ENCODE measurements at regions not wholly inside any gene's neighbourhood (a gene's known extent, or its start where the extent isn't known, plus 50 kb on each side); places are given as distances from the start of the nearest gene placed in this dataset.
"Not testable (repeated sequence)": the region's sequence is repeated elsewhere in the genome, so short reads cannot be mapped to it uniquely, and the experiment has no call there.

DNA sequence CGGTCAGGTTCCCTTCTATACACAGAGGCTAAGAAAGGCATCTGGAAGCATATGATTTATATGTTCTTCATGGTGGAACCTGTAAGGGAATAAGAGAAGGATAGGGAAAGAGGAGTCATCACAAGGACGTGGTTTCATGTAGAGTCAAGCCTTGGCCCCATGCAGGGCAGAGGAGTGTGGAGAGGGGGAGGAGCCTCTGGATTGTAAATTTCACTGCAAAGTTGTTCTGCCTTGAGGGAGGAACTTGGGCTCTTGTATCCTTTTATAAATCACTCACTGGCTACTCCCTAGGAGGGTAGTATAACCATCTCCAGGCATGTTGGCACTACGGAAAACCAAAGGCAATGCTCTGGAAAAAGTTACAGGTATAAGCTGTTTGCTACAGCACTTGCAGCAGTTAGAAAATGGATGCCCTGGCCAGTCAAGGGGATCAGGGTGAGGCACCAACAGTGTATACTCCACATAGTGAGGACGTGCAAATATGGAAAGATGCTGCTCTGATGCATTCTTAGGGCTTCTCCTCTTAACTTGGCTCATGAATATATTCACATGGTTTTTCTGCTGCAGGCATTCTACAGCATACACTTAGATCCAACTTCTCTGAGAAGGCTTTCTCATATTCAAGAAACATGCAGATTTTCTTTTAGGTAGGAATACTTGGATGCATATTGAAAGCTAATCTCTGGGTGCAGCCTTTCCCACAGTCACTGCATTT, 60.3 kb upstream of the ZNF81 start:
- DNase-seq: no peak

- DNase-seq: no peak
These were observed 63.9 kb upstream of the ZNF81 start for GRCh38 chrX:47772764-47773163.

DNA sequence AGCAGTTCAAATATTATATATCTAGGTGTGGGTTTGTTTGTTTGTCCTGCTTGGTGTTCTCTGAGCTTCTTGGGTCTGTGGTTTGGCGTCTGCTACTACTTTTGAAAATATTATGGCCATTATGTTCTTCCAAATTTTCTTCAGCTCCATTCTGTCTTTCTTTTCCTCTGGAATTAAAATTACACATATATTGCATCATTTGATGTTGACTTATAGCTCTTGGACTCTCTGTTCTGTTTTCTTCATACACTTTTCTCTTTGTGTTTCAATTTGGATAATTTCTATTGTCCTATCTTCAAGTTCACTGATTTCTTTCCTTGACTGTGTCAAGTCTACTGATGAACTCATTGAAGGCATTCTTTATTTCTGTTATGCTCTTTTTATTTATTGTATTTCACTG, 65.2 kb upstream of the ZNF81 start:
- DNase-seq: no peak

- DNase-seq: not testable (repeated sequence)
These were observed 73.9 kb upstream of the ZNF81 start for GRCh38 chrX:47762826-47763225.

DNA sequence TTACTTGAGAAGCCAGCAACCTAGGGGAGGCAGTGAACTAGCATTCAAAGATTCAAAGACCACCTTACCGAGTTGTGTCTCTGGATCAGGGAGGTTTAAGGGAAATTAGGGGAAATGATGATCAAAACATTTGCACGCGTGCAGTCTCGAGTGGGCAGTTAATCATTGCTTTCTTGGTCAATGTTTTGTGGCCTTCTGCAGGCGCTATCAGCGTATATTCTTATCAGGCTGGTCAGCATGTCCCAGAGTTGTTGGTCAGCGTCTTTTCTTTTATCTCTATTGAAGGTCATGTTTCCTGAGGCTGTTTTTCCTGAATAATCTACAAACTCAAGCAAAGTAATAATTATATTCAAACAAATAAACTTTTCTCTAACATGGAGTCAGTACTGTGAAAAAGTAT, 84.0 kb upstream of the ZNF81 start:
- no peak for DNase-seq

GRCh38 chrX:47751670-47752069, 85.0 kb upstream of the ZNF81 start:
- peak; percentile 48 for DNase-seq

GRCh38 chrX:47749185-47749967, 87.3 kb upstream of the ZNF81 start:
- no peak for DNase-seq

- DNase-seq: no peak
These were observed 88.1 kb upstream of the ZNF81 start for GRCh38 chrX:47748576-47748975.

- DNase-seq: no peak
These were observed 87.5 kb upstream of the UXT start for GRCh38 chrX:47746446-47746845.

- DNase-seq: no peak
These were observed 86.4 kb upstream of the UXT start for GRCh38 chrX:47745416-47745815.

DNA sequence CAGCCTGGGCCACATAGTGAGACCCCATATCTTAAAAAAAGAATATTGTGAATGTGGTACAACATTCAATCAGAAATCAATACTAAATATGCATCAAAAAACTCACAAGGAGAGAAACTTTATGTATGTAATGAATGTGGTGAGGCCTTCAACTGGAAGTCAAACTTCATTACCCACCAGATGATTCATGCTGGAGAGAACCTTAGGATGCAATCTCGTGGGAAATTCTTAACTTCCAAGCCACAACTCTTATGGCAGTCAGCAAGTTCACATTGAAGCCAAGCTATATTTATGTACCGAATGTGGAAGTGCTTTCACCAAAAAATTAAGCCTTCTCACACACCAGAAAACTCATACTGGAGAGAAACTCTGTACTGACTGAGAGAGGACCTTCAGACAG, 84.5 kb upstream of the UXT start:
- DNase-seq: no peak

DNA sequence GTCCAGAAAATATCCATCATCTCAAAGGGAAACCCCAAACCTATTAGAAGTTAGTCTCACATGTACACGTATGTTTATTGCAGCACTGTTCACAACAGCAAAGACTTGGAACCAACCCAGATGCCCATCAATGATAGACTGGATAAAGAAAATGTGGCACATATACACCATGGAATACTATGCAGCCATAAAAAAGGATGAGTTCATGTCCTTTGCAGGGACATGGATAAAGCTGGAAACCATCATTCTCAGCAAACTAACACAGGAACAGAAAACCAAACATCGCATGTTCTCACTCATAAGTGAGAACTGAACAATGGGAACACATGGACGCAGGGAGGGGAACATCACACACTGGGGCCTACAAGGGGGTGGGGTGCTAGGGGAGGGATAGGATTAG, 79.9 kb upstream of the UXT start:
- not testable (repeated sequence) for DNase-seq

DNA sequence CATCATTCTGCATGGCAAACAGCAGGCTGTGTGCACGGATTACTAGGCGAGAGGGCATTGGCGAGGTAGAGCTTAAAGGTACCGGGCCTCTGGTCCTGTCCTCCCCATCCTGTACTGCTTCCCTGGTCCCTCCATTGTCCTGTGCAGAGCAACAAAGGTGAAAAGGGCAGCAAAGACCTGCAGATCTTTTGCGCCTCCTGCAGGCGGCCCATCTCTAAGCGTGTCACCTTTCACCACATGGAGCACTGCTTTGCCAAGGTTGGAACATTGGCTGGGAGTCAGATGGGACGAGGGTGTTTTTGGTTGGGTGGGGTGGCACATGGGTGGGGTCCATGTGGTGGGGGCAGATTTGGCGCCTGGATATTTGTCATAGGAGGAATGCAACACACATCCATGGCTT, 64.7 kb upstream of the UXT start:
- DNase-seq: peak; percentile 3

GRCh38 chrX:47723083-47723482, 64.1 kb upstream of the UXT start:
- DNase-seq: peak; percentile 3

DNA sequence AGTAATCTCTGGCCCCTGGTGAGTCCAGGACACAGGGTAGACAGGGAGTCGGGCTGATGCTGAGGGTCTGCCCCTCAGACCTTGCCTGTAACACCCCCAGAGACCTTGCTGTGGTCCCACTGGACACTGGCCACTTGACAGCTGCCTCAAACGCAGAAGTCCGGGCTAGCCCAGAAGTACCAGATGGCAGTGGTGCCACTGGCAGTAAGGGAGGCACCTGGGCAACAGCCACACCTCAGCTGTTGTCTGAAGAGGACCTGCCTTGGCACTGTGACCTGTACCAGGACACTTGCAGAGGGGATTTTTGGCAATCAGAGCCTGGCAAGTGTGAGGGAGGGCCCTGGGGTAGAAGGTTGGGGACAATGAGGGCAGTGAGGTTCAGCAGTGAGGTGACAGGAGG, 63.3 kb upstream of the UXT start:
- DNase-seq: no peak

- not testable (repeated sequence) for DNase-seq
These were observed 56.1 kb upstream of the UXT start for GRCh38 chrX:47715078-47715477.

GRCh38 chrX:47712675-47713074, 53.7 kb upstream of the UXT start:
- not testable (repeated sequence) for DNase-seq

GRCh38 chrX:47710252-47710651, 51.3 kb upstream of the UXT start:
- no peak for DNase-seq
